NCI-H2196 treated with DMSO at 0.1 percent for 48 hours (cell line): ENCODE measurements at regions not wholly inside any gene's neighbourhood (a gene's known extent, or its start where the extent isn't known, plus 50 kb on each side); places are given as distances from the start of the nearest gene placed in this dataset.

ENCODE experiments used
- DNase-seq: peaks from one replicate; lab custom pipeline; 2025; ENCODE audit not compliant: unreplicated experiment; lab: John Stamatoyannopoulos, UW

DNA sequence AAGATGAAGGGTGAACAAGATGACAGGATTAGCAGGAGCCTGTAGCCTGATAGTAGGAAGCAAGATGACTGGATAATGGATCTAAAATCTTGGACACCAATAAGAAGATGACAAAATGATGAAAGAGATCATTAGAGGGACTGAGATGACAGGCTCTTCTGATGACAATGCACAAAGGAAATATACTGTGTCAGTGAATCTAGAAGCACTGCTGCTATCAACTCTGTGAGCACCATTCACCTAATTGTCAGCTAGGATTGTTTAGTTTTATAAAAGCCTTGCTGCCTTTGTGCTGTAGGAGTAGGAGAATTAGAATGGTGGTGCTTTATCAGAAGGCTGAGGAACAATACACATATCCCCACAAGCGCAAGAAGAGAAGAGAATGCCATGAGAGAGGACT, 1127.8 kb downstream of the DTWD2 start:
- no peak for DNase-seq

DNA sequence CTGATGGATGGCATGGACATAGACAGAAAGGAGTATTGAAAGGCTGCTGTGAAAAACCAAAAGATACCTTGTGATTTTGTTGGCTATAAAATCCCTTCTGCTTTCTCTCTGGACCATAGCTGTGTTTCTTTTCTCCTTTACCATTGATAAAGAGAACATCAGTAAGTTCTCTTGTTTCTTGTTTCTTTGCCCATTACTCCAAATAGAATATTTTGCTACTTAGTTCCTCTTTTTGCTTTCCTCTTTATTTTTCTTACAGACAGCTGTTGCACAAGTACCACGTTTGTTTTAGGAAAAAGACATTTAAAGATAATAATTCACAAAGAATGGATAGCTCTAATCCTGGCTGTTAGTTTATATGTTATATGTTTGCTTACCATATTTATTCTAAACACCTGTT, 1129.2 kb downstream of the DTWD2 start:
- no peak for DNase-seq

DNA sequence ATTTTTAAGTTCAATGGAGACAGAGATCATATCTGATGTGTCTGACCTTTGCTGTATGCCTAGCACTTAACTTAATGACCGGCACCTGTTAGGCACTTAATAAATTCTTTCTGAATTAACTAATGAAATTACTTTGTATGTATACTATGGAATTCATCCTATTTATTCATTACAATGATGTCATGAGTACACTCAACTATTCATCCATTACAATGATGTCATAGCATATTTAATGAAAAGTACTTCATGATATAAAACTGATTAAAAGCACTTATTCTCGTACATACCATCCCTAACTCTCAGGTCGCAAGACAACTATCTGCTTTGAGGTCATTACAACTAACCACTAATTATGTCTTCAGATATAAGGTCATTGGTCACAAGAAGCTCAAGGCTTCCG, 1131.6 kb downstream of the DTWD2 start:
- no peak for DNase-seq

DNA sequence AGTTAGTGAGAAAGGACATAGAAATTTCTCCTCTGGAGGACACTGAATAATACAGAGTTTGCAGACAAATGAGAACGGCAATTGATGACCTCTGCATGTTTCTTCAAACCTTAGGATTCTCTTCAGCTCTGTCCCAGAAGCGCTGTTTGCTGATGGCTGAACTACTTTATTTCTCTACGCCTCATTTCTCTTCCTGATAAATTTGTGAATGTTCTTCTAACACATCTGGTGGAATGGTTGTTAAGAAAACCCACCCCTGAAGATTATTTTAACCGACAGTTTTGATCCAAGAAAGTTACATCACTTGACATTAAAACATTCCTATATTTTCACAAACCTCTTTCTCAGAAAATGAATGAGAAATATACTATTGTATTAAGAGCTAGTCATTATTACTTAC, 1150.6 kb downstream of the DTWD2 start:
- DNase-seq: no peak

DNA sequence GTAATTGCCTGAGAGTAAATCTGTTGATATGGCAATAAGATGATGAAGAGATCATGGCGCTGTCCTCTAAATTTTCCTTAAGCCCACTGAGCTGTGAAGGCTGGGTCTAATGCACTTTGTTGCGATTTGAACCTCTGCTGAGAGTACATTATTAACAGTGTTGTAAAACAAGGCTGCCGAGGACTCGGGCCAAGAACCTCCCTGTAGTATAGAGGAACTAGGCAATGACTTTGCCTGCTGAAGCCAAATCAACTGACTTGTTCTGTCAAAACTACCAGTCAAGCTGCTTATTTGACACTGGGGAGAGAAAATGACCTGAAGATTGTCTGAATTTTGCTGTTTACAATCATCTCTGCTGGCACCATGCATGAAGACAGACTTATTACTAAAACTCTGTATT, 1154.7 kb downstream of the DTWD2 start:
- DNase-seq: no peak

DNA sequence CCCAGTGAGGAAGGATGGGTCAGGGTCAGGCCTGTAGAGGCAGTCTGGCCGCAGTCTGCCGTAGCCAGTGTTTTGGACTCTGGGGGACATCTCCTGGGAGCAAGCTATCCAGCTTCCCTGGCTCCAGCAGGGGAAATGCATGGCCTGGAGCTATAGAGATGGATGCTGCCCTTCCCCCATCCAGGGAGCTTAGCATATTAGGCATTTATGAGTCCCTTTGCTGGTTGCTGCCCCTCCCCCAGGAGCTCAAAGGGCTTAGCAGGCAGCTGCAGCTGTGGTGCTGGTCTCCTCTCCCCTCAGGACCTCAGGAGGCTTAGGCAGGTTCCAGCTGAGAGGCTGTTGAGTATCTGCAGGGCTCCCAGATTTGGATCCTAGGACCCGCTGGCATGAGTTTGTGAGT, 1158.7 kb downstream of the DTWD2 start:
- DNase-seq: no peak

DNA sequence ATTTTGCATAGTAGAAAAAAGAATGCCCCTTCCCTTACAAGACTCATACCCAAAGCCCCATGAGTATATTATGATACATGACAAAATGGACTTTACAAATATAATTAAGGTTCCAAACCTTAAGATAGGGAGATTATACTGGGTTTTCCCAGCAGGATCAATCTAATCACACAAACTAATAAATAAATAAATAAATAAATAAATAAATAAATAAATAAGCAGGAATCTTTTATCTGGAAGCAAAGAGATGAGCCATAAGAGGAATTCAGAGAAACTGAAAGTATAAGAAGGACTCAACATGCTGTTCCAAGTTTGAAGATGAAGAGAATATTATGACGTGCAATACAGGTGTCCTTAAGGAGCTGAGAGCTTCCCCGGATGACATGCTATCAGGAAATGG, 1174.5 kb downstream of the DTWD2 start:
- DNase-seq: no peak

DNA sequence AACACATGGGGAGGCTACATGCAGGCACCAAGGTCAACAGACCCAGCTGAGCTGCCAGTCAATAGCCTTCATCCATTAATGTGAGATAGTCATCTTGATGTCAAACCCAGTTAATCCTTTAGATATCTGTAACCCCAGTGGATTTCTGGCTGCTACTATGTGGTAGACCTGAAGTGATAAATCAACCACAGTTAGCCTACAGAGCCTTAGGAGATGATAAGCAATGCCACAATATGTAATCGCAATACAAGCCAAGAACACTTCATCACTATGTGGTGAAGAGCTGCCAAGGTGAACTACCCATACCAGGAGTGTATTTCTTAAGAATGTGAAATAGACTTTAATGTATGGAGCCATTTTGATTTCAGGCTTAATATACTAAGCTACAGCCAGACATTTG, 1175.5 kb downstream of the DTWD2 start:
- no peak for DNase-seq

DNA sequence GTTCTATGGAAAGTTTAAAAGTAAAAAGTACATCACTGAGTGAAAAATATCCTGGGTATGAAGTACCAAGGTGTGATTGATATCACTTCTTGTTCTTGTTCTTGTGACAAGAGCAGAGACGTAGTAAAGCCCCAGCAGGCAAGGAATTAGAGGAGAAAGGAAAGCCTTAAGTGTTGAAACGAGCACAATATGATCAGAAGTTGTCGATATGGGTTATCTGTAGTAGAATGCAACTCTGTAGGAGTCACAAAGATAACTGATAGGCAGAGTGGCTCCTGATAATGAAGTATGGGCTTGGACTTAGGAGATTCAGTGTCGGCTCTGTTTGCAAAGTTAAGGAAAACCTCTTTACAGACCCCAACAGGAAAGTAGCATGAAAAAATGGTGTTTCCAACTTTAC, 1179.1 kb downstream of the DTWD2 start:
- no peak for DNase-seq

DNA sequence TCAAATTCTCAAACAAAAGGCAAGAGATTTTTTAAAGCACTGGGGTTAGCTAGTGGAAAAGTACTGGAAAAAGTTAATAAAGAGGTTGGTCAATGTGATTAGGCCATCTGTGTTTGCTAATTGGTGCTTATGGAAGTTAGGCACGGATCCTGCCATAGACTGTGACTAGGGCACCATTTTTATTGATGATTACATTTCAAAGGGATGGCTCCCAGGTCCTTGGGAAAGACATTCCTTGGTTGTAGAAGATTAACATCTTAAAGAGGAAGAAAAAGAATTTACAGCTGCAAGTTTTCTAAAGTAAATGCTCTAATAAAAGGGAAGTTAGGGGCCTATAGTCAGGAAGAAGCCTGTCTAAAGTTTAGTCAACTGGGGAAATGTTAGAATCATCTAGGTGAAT, 1183.3 kb downstream of the DTWD2 start:
- no peak for DNase-seq

DNA sequence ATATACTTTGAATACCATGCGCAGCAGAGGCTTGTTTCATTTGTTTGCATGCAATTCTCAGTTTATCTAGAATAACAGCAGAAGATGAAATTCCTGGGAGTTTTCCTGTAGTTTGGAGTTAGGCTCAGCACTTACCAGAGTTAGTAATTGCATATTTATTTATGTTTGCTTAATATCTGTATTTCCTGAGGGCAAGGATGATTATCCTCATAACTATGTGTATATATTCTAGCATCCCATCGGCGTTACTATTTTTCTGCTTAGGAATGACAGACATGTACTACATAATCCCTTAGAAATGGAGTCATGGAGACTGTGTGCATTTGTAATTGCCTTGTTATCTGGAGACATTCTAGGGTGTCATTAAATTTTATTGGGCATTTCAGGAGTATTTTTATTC, 1184.8 kb downstream of the DTWD2 start:
- DNase-seq: no peak

DNA sequence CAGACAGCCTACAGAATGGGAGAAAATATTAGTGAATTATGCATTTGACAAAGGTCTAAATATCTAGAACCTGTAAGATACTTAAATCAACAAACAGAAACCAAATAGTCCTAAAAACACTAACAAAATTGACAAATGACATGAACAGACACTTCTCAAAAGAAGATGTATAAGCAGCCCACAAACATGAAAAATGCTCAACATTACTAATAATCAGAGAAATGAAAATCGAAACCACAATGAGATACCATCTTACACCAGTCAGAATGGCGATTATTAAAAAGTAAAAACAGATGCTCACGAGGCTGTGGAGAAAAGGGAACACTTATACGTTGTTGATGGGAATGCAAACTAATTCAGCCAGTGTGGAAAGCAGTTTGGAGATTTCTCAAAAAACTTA, 1186.8 kb downstream of the DTWD2 start:
- no peak for DNase-seq

DNA sequence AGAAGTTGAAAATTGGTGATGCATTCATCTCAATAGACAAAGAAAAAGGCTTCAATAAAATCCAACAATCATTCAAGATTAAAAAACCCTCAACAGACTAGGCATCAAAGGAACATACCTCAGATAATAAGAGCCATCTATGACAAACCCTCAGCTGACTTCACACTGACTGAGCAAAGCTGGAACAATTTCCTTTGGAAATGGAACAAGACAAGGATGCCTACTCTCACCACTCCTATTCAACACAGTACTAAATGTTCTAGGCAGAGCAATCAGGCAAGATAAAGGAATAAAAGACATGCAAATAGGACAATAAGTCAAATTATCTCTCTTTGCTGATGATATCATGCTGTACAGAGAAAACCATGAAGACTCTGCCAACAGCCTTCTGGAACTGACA, 1188.1 kb downstream of the DTWD2 start:
- DNase-seq: no peak

DNA sequence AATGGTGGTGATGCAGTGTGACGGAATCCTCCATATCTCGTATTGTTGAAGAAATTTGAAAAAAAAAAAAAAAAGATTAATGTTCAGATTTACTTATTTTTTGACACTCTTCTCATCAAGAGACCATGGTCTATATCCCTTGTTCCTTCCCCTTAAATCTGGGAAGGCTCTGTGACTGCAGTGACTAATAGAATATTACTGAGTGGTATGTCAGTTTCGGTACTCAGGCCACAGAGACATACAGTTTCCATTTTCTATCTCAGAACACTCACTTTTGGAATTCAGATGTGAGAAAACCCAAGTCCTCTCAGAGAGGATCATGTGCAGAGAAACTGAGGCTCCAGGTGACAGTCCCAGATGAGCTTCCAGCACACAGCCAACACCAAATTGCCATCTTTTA, 1193.5 kb downstream of the DTWD2 start:
- DNase-seq: no peak

DNA sequence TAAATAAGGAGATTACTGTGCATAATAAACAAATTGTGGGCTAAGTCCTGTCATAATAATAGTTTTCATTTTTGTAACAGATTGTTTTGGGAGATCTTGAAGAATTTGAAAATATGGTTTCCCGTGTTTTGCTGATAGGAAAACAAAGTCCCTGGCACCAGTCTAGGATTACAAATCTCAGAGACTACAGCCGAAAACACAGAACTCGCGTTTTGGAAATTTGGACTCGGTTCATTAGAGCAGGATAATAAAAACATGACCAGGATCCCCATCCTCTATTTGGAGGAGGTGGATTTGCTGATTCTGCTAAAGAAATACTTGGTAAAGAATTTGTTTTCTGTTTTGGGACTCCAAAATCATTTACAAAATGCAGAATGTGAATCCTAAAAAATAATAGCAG, 1194.4 kb downstream of the DTWD2 start:
- DNase-seq: no peak

DNA sequence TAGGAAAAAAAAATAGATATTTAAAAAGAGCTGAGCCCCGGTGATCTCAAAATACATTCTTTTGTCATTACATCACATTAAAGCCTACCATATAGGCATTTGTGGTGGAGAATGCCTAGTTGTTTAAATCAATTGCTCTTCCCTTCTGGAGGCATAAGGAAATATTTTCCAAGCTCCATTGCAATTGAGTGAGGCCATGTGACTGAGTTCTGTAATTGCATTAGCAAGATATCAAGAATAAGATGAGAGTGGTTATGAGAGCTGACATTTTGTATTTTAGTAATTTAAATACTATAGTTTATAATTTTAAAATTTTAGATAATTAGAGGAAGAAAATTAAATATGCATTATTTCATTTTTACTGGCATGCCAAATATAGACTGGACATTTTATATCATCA, 1195.9 kb downstream of the DTWD2 start:
- no peak for DNase-seq

DNA sequence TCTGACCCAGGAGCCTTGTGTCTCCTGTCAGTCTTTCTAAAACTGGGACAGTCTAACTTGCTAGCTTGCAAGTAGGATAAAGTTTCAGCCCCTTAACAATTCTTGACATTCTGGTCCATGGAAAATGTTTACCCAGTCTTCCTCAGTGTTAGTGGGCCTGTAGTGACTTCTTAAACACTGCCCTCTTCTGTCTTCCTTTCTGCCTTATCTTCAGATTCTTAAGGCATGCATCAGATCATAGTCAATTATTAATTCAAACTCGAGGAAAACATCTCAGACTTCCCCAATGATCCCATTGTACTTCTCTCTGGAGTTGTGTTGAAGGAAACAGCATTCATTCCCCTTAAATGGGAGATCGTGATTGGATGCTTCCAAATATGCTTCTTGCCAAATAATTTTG, 1199.8 kb downstream of the DTWD2 start:
- no peak for DNase-seq

DNA sequence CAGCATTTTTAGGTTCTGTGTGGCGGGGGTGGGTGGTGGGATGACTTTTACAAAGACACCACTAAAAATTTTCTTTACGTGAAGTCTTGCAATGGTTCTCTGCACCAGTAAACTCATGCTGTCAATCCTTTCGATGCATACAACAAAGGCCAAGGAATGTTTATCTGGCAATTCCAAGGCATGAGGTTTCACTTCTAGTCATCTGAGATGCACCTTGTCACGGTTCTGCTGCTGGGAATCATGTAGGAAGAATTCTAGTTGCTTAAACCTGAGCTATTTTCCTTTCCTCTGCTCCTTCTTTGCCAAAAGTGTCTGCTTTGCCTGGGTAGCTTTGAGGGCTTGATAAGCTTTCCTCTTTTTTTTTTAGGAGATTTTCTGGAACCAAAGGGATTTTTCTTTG, 1204.5 kb upstream of the SEMA6A start:
- no peak for DNase-seq

DNA sequence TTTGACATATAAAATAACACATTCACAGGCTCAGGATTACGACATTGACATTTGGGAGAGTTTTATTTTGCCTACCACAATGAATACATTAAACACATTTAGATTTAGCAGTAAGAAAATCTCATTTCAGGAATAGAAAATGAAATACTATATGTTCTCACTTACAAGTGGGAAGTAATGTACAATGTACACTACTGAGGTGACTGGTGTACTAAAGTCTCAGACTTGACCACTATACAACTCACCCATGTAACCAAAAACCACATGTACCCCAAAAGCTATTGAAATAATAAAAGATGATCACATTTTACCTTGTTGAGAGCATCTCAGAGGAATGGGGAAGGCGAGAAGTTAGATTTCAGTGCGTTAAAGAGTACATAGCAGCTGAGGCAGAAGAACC, 1202.4 kb upstream of the SEMA6A start:
- DNase-seq: no peak

DNA sequence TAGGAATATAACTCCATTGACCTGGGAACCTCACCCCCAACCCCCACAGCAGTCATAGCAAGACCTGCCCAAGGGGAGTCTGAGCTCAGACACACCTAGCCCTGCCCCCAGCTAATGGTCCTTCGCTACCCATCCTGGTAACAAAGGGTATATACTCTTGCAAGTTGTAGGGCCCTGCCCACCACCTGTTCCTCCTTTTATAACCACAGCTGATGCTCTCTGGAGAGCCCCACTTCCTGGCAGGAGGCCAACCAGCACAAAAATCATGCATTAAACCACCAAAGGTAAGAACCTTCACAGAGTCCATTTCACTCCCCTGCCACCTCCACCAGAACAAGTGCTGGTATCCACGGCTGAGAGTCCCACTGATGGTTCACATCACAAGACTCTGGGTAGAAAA, 1195.3 kb upstream of the SEMA6A start:
- DNase-seq: no peak

DNA sequence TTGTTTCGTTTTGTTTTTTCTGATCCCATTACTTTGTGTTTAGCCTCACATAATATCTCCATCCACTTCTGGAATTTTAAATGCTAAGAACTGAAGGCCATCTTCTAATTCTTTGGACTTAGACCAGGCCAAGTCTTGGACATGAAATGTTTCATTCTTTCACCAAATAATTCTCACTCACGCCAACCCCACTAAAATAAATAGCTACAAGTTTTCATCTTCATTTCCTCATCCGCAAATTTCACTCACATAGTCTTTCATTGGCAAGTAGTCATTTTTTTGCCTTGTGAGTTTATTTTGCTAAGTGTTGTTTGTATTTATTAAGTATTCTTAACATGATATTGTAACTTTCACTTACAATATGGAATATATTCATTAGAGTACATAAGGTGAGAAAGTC, 1188.6 kb upstream of the SEMA6A start:
- DNase-seq: no peak

DNA sequence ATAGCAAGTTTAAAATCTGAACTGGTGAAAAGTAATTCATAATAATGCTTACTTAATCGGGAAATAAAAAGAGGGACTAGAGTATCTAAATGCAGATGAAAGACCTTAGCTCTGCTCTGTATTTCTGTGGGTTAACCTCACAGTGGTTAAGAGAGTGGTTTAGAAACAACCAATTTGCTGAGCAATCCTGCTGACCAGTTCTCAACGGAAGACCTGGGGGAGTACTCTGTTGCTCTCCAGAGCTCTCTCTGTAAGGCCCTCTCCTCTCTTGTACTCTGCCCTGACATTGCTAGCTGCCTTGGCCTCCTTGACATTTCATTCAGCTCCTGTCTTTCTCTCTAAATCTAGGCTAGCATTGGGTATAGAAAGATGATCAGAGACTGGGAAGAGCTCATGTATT, 1186.6 kb upstream of the SEMA6A start:
- DNase-seq: no peak

DNA sequence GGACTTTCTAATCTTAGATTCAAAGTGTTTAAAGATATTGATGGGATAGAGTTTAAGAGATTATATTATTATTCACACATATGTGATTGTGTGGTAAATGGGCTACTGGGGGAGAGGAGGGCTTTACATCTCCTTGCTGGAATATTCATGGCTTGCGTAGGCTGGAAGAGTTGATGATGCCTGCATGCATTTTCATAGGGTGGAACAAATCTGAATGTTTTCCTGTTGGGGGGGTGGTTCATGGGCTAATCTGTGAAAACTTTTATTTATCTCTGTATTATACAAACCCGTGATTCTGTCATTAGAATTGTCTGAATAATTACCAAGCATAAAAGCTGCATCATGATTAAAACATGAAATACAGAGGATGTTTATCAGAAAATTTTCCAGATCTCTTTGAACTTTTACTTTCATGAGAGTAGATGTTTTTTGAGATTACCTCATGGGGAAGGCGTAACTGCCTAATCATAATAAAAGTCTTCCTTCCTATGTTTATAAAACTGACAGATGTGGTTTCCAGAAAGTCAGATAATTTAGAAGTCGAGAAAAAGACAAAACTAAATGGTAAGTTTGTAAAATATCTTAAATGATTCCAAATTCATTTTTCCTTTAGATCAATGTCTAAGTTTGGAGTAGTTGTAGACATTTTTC, 1185.4 kb upstream of the SEMA6A start:
- DNase-seq: no peak

DNA sequence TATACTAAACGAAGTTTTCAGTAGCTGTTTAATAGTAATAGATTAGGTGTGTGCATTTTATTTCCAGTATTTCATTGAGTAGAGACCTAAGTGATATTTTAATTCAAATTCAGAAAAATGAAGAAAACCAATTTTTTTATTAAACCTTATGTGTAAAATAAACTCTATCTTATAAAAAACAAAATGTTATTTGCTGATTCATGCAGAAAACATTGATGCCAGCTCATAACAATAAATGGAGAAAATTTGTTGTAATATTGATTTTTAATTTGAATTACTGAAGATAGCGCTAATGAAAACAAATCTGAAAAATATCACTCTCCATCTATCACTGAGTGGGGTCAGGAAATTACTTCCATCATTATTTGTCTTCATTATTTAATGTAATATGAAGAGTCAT, 1177.8 kb upstream of the SEMA6A start:
- DNase-seq: no peak
